GM19035 (cell line): ENCODE measurements at regions not wholly inside any gene's neighbourhood (a gene's known extent, or its start where the extent isn't known, plus 50 kb on each side); places are given as distances from the start of the nearest gene placed in this dataset.

Experiments used
- ATAC-seq: cut with Tn5 transposase; IDR thresholded peaks from one replicate; pipeline ENCODE4 v1.9.1; 2021; ENCODE audit not compliant: unreplicated experiment

DNA sequence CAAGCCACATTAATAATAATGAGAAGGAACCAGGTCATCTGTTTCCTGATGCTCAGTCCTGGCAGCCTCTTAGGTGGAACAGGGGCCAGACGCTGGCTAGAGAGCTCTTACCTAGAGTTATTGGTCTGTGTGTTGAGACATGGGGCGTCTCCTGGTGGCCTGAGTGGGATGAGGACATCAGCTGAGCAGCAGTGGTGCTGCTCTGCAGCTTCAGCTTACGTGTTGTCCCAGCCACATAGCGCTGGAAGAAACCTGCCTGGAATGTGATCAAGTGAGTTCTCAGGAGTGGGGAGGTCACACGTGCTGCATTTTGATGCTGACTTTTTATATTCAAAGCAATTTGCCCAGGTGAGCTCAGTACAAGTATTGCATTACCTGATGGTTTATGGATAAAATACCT, 355.4 kb downstream of the CDH26 start:
- no peak for ATAC-seq

DNA sequence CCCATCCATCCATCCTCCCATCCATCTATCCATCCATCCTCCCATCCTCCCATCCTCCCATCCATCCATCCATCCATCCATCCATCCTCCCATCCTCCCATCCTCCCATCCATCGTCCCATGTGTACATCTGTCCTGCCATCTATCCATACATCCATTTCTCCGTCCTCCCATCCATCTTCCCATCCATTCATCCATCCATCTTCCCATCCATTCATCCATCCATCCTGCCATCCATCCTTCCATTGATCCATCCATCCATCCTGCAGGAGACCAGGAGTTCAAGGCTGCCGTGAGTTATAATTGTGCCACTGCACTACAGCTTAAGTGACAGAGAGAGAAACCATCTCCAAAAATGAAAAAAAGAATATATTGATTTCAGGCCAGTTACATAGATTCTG, 356.5 kb downstream of the CDH26 start:
- no peak for ATAC-seq

- ATAC-seq, result no peak
Measured at GRCh38 chr20:60316476-60317158, 358.4 kb downstream of the CDH26 start.

DNA sequence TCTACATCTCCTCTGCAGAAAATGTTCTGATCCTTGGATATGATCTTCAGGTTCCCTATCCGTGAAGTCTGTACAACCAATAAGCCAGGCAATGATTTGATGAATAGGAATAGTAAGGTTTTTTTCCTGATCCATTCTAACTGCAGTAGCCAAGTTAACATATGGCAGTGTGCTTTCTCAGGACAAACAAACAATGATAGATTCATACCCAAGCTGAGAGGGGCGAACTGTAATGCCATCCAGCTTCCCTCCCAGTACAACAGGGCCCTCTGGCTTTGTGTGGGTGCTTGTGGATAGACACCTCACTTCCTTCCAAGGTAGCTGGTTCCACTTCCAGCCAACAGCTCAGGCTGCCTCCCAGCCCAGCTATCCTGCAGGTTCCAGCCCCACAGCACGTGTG, 359.2 kb downstream of the CDH26 start:
- ATAC-seq, result no peak

DNA sequence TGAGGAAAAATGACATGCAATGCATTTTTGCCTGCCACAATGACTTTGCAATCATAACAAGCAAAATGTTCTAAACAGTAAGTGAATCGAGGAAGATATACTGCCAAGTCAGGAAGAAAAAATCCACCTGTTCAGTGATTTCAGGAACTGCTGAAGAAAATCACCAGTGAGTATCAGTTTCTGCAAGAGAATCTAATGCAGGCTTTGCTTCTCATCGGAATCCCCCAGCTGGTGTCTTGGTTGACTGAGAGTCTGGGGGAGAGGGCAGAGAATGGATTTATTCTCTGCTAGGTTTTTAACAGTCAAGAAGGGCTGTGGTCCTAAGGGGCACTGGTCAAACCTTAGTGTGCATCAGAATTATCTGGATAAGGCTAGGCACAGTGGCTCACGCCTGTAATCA, 363.4 kb downstream of the CDH26 start:
- no peak for ATAC-seq

DNA sequence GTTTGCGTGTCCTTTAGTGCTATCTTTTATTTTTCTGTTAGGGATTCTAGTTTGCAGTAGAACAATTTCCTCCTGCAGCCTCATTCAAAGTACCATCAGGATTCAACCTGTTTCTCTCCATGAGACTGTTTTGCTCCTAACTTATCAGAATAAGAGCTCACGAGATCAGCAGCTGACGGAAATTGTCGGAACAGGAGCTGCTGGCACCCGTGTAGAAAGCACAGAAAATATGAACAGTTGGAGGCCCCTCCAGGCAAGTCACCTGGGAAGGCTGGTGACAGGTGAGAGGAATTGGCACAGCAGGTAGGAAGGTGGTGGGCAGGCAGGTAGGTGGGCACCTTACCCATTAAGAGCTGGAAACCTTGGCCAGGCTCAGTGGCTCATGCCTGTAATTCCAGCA, 368.6 kb downstream of the CDH26 start:
- ATAC-seq, result no peak

- no peak for ATAC-seq
Measured at GRCh38 chr20:60327971-60328660, 369.9 kb downstream of the CDH26 start.

DNA sequence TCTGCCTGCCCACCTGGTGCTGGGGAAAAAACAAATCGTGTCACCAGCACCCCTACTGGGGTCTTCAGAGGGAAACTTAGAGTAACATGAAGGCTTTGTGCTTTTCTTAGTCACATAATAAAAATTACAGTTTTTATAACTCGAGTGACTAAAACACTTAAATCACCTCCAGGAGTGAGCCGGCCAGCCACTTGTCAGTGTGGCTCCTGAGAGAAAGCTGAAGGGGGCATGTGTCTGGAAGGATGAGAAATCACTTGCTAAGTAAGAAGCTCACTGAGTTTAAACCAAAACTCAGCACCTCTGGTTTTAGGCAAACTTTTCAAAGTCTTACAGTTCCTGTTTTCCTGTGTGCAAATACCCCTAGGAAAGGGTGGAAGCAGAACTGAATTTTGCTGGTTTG, 372.2 kb downstream of the CDH26 start:
- ATAC-seq, result no peak

- ATAC-seq, result no peak
Measured at GRCh38 chr20:60331688-60332300, 373.6 kb downstream of the CDH26 start.

- no peak for ATAC-seq
Measured at GRCh38 chr20:60332523-60332922, 374.3 kb downstream of the CDH26 start.

- no peak for ATAC-seq
Measured at GRCh38 chr20:60334911-60335310, 376.7 kb downstream of the CDH26 start.

- ATAC-seq, result no peak
Measured at GRCh38 chr20:60338556-60338955, 380.3 kb downstream of the CDH26 start.

GRCh38 chr20:60339738-60340137, 381.5 kb downstream of the CDH26 start:
- ATAC-seq, result no peak

DNA sequence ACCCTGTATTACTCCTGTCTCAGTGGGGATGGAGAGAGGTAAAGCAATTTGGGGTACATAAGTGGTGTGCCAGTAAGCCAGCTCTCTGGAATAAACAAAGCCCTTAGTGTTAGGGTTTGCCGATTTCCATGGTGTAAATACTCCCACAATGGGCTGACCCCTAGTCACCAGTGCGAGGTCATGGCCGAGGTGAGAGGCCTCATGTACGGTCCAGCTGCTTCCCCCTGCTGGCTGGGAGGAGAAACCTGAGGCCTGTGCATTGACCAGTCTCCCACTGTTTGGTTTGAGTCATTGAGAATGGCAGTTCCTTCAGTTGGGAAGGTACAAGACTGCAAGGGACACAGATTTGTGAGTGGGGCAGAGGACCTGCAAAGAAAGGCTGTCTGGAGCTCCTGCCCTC, 382.0 kb downstream of the CDH26 start:
- ATAC-seq, result no peak

GRCh38 chr20:60341062-60341461, 382.8 kb downstream of the CDH26 start:
- ATAC-seq, result no peak

DNA sequence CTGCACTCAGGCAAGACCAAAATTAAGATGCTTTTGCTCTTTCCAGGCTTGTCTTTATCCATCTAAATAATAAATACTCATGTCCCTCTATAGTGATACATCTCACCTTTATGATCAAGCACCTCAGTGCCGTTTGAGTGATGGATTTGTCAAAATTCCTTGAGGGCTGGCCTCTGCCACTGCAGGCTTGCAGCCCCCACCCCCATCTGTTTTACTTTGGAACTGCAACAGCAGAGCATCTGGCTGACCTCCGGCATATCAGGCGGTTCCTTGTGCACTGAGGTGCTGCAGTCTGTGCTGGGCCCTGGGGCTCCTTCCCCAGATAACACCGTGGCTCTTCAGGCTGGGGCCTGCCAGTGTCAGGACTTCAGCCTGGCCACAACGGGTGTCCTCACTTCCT, 386.9 kb downstream of the CDH26 start:
- ATAC-seq, result no peak

- no peak for ATAC-seq
Measured at GRCh38 chr20:60349418-60349817, 391.2 kb downstream of the CDH26 start.

GRCh38 chr20:60352017-60352416, 393.8 kb downstream of the CDH26 start:
- no peak for ATAC-seq

DNA sequence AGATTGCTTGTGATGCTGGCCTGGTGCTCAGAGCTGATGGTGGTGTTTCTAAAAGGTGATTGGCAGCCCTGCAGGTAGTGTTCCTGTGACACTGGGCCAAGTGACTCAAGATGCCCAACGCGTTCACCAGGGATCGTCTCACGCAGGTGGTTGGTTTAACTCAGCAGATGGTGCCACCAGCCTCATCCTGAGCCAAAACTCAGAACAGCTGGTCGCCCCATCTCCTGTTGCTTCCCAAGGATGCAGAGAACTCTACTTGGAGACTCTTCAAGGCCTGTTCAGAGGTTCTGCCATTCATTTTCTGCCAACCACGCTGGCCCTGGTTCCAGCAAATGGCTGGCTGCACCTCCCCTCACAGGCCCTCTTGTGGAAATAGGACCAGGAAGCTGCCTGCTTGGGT, 394.4 kb downstream of the CDH26 start:
- no peak for ATAC-seq

- ATAC-seq, result no peak
Measured at GRCh38 chr20:60354024-60354580, 395.9 kb downstream of the CDH26 start.

DNA sequence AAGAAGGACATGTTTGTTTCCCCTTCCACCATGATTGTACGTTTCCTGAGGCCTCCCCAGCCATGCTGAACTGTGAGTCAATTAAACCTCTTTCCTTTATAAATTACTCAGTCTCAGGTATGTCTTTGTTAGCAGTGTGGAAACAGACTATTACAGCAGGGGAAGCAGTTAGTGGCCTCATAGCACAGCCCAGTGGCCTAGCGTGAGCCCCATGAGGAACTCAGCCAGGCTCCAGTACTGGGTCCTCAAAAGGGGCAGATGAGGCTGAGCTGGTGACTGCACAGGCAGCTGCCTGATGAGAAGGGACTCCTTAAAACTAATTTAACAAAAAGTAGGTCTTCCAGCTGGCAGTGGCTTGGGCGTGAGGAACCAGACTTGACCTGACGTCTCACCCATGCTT, 399.9 kb downstream of the CDH26 start:
- no peak for ATAC-seq

DNA sequence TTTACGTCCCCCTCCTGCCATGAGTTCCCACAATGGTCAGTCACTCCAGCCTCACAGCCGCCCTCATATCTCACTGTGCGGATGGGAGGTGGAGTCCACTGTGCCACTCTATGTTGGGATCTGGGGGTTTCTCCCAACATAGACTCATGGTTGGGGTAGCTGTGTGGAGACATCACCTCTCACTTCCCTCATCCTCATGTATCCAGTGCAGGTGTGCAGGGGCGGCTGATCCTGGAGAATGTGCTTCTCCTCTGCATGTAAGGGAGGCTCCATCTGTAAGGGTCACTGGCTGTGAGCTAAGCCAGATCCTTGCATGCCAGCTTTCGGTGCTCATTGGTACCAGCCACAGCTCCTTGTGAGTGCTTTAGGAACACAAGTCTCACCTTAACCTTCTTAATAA, 400.8 kb downstream of the CDH26 start:
- ATAC-seq, result no peak
